Stimulated activated naive CD8-positive, alpha-beta T cell treated with anti-CD3 and anti-CD28 coated beads, Interleukin-15, Interleukin-2, amounts not matched to agents 100 ng/mL and 50 ng/mL, for 24 hours (primary cell): ENCODE measurements at regions not wholly inside any gene's neighbourhood (a gene's known extent, or its start where the extent isn't known, plus 50 kb on each side); places are given as distances from the start of the nearest gene placed in this dataset.

Source experiments
- H3K27ac Mint-ChIP-seq: one replicate; pipeline ENCODE4 v1.8.0; 2021; ENCODE audit warnings: mild to moderate bottlenecking, mixed read lengths
- H3K27me3 Mint-ChIP-seq: one replicate; pipeline ENCODE4 v1.8.0; 2021; ENCODE audit warnings: mixed read lengths
- H3K36me3 Mint-ChIP-seq: one replicate; pipeline ENCODE4 v1.8.0; 2021; ENCODE audit warnings: low read depth, mixed read lengths
- H3K4me1 Mint-ChIP-seq: one replicate; pipeline ENCODE4 v1.8.0; 2021; ENCODE audit warnings: low read depth, mixed read lengths
- H3K4me3 Mint-ChIP-seq: one replicate; pipeline ENCODE4 v1.8.0; 2021; ENCODE audit warnings: mild to moderate bottlenecking, mixed read lengths
- H3K9me3 Mint-ChIP-seq: one replicate; pipeline ENCODE4 v1.8.0; 2021; ENCODE audit warnings: mixed read lengths

GRCh38 chr14:103220134-103220981, 97.1 kb downstream of the TNFAIP2 start:
- H3K9me3 Mint-ChIP-seq = no peaks in the 10 kb centered on the region
- H3K4me3 Mint-ChIP-seq = no peak overlapping the region
- H3K27ac Mint-ChIP-seq = no peak overlapping the region
- no peaks in the 10 kb centered on the region for H3K4me1 Mint-ChIP-seq
- H3K27me3 Mint-ChIP-seq = peaks cover 49% of the 10 kb centered on the region
- no peaks in the 10 kb centered on the region for H3K36me3 Mint-ChIP-seq

DNA sequence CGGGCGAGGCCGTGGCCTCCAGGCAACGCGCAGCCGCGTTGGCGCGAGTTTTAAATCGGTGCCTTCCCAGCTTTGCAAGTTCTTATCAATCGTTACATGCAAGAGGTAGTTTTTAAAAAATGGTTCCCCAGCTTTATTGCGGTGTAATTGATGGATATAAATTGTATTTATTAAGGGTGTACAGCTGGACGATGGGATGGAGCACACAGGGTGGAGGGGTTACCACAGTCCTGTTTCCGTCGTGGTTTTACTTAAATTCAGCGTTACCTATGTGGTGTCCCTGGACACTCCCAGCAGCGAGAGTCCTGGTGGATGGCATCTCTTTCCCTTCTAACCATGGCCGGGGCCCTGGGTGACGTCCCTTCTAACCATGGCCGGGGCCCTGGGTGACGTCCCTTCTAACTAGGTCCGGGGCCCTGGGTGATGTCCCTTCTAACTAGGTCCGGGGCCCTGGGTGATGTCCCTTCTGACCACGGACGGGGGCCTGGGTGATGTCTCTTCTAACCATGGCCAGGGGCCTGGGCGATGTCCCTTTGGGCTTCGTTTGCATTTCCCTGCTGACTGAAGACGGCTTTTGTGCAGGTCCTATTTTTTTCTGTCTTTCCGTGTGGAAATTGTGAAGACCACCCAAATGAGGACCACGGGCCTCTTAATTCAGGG, 97.9 kb downstream of the TNFAIP2 start:
- H3K4me3 Mint-ChIP-seq = no peak overlapping the region
- no peaks in the 10 kb centered on the region for H3K9me3 Mint-ChIP-seq
- no peak overlapping the region for H3K27ac Mint-ChIP-seq
- H3K27me3 Mint-ChIP-seq = peaks cover 43% of the 10 kb centered on the region
- H3K4me1 Mint-ChIP-seq = no peaks in the 10 kb centered on the region
- no peaks in the 10 kb centered on the region for H3K36me3 Mint-ChIP-seq

GRCh38 chr14:103221781-103222358, 98.6 kb downstream of the TNFAIP2 start:
- H3K4me1 Mint-ChIP-seq = no peaks in the 10 kb centered on the region
- H3K36me3 Mint-ChIP-seq = no peaks in the 10 kb centered on the region
- H3K4me3 Mint-ChIP-seq = no peak overlapping the region
- peaks cover 43% of the 10 kb centered on the region for H3K27me3 Mint-ChIP-seq
- H3K9me3 Mint-ChIP-seq = no peaks in the 10 kb centered on the region
- H3K27ac Mint-ChIP-seq = no peak overlapping the region

DNA sequence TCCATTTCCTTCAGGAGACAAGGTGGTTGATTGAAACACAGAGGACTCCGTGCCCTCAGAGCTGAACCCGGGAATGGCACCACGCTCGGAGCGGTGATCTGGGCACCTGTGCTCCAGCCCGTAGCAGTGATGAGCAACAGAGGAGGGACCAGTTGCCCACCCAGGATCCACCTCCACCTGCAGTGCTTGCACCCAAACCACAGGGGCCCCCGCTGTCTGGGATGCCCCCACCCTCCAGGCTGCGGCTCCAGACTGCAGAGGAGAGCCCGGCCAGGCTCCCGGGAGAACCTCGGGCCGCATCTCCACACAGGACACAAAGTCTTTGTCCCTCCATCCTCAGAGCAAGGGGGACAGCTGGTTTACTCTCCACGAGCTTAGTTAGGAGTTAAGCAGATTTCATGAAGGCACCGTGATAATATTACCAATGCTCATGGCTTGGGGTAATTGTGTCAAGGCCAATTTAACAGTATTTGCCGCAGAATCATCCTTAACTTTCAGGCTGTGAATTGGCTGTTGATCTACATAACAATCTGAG, 100.6 kb downstream of the TNFAIP2 start:
- H3K27me3 Mint-ChIP-seq = peaks cover 38% of the 10 kb centered on the region
- H3K4me1 Mint-ChIP-seq = no peaks in the 10 kb centered on the region
- no peaks in the 10 kb centered on the region for H3K9me3 Mint-ChIP-seq

DNA sequence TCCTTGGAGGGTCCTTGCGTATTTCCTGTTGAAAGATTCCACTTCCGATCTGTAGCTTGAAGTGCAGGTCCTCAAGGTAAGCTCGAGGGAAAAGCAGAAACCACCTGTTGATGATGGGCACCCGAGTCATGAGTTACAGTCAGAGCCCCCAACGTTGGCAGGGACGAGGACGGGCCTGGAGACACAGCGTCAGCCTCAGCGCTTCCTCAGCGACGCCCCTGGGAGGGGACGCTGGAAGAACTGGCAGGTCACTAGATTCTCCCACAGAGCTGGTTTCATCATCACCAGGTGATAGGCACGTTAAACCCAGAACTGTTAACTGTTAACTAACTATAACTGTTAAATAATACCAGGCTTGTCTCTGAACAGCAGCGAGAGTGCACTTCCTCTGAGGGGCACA, 101.8 kb downstream of the TNFAIP2 start:
- Mint-ChIP-seq H3K9me3 (no peaks in the 10 kb centered on the region), H3K4me1 (no peaks in the 10 kb centered on the region), H3K36me3 (no peaks in the 10 kb centered on the region), H3K4me3 (no peak overlapping the region), H3K27me3 (peaks cover 26% of the 10 kb centered on the region), H3K27ac (no peak overlapping the region)

More for the DNA sequence above, 100.6 kb downstream of the TNFAIP2 start:
- H3K27ac Mint-ChIP-seq = no peak overlapping the region
- no peaks in the 10 kb centered on the region for H3K36me3 Mint-ChIP-seq
- no peak overlapping the region for H3K4me3 Mint-ChIP-seq

DNA sequence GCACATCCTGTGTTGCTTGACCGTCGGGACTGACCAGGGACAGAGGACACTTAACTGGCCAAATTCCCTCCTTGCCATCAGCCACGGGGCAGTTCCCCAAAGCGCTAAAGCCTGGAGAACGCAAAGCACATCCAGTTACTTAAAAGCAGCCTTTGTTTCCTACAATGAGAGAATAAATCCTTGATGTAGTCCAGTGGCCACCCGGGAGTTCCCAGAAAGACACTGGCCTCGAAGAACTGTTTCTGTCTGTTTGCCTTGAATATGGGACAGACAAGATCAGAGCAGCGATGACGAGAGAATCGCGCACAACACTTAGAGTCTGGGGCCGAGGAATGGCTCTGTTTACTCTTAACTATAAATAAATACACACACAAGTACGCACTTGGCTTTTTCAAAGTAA, 102.2 kb downstream of the TNFAIP2 start:
- Mint-ChIP-seq H3K36me3 (no peaks in the 10 kb centered on the region), H3K4me1 (no peaks in the 10 kb centered on the region), H3K27me3 (peaks cover 26% of the 10 kb centered on the region), H3K4me3 (no peak overlapping the region), H3K27ac (no peak overlapping the region), H3K9me3 (no peaks in the 10 kb centered on the region)

- Mint-ChIP-seq H3K9me3 (no peaks in the 10 kb centered on the region), H3K27ac (no peak overlapping the region), H3K36me3 (no peaks in the 10 kb centered on the region), H3K4me1 (no peaks in the 10 kb centered on the region), H3K4me3 (no peak overlapping the region), H3K27me3 (peaks cover 16% of the 10 kb centered on the region)
Observed at GRCh38 chr14:103227094-103227768, 104.0 kb downstream of the TNFAIP2 start.

- Mint-ChIP-seq H3K27me3 (peaks cover 8% of the 10 kb centered on the region), H3K4me1 (no peaks in the 10 kb centered on the region), H3K4me3 (no peak overlapping the region), H3K9me3 (no peaks in the 10 kb centered on the region), H3K36me3 (no peaks in the 10 kb centered on the region), H3K27ac (no peak overlapping the region)
Observed at GRCh38 chr14:103228076-103228806, 105.0 kb downstream of the TNFAIP2 start.

GRCh38 chr14:103228866-103229265, 105.2 kb upstream of the EIF5 start:
- Mint-ChIP-seq H3K4me3 (no peak overlapping the region), H3K4me1 (no peaks in the 10 kb centered on the region), H3K27ac (no peak overlapping the region), H3K9me3 (no peaks in the 10 kb centered on the region), H3K36me3 (no peaks in the 10 kb centered on the region), H3K27me3 (peaks cover 8% of the 10 kb centered on the region)

- H3K9me3 Mint-ChIP-seq = no peaks in the 10 kb centered on the region
- no peaks in the 10 kb centered on the region for H3K4me1 Mint-ChIP-seq
- peaks cover 10% of the 10 kb centered on the region for H3K27me3 Mint-ChIP-seq
- no peaks in the 10 kb centered on the region for H3K36me3 Mint-ChIP-seq
- no peak overlapping the region for H3K4me3 Mint-ChIP-seq
- no peak overlapping the region for H3K27ac Mint-ChIP-seq
Observed at GRCh38 chr14:103230021-103230420, 104.0 kb upstream of the EIF5 start.

GRCh38 chr14:103230658-103231334, 103.2 kb upstream of the EIF5 start:
- Mint-ChIP-seq H3K4me3 (no peak overlapping the region), H3K36me3 (no peaks in the 10 kb centered on the region), H3K27me3 (peaks cover 17% of the 10 kb centered on the region), H3K4me1 (no peaks in the 10 kb centered on the region), H3K27ac (no peak overlapping the region), H3K9me3 (no peaks in the 10 kb centered on the region)

DNA sequence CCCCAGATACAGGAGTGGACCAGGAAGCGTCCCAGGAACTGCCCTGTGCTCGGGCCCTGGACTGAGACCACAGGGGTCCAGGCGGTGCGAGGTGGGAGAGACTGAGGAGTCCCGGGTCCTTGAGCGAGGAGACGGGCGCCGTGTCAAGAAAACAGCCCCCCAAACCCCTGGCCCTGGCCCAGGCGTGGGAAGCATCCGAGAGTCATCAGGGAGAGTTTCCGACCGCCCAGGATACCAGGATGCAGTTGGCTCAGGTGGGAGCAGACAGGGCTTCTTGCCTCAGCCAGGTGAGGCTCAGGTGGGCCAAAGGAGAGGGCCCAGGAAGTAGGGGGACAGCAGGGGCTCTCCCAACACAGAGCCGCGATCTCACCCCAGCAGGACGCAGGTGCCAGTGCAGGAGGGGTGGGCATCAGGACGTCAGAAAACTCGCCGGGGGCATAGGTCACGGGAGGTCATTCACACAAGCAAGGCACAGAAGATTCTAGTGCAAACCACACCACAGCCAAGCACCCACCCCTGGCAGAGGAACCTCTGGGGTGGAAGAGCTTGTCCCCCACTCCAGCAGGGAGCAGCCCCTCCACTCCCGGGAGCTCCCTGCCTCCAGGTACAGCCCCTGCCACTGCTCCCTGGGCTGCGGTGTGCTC, 102.5 kb upstream of the EIF5 start:
- no peaks in the 10 kb centered on the region for H3K36me3 Mint-ChIP-seq
- H3K27ac Mint-ChIP-seq = no peak overlapping the region
- peaks cover 5% of the 10 kb centered on the region for H3K9me3 Mint-ChIP-seq
- no peaks in the 10 kb centered on the region for H3K4me1 Mint-ChIP-seq
- no peak overlapping the region for H3K4me3 Mint-ChIP-seq
- peaks cover 21% of the 10 kb centered on the region for H3K27me3 Mint-ChIP-seq

- Mint-ChIP-seq H3K27ac (no peak overlapping the region), H3K27me3 (peaks cover 22% of the 10 kb centered on the region), H3K36me3 (no peaks in the 10 kb centered on the region), H3K4me3 (no peak overlapping the region), H3K9me3 (peaks cover 6% of the 10 kb centered on the region), H3K4me1 (no peaks in the 10 kb centered on the region)
Observed at GRCh38 chr14:103232031-103232808, 101.8 kb upstream of the EIF5 start.
